ENCODE measurements at regions not wholly inside any gene's neighbourhood (a gene's known extent, or its start where the extent isn't known, plus 50 kb on each side); places are given as distances from the start of the nearest gene placed in this dataset.

- TF ChIP-seq NANOG (IDR thresholded peaks at IDR 0.05; ENCODE audit: insufficient read depth, low read depth, low read length, poor library complexity, severe bottlenecking) (no peak), GTF2F1 (IDR thresholded peaks at IDR 0.05; ENCODE audit: borderline replicate concordance, low read depth, low read length) (no peak)
Measured at GRCh38 chr12:131459773-131460365, 251.0 kb upstream of the SFSWAP start (continued).

Measured in H1 (cell line).